GM12878 (cell line): ENCODE measurements at regions not wholly inside any gene's neighbourhood (a gene's known extent, or its start where the extent isn't known, plus 50 kb on each side); places are given as distances from the start of the nearest gene placed in this dataset.

Experiments used
- ATAC-seq: fragments of 200-7000 bp; cut with Tn5 transposase; 3 replicates; pipeline ENCODE4 v1.9.1; 2020; ENCODE audit warnings: mild to moderate bottlenecking, moderate library complexity
- BruUV-seq: library from RNA; stranded (reverse); fragments of 400-500 nt; replicated peaks from 2 replicates; lab custom pipeline; 2021; lab: Mats Ljungman, UMichigan
- CTCF ChIA-PET: fragments of 300-600 bp; sonication (Branson Sonifier 250); formaldehyde crosslinking; extraction: SDS; loops from one replicate; lab custom pipeline; 2021; ENCODE audit warnings: inconsistent platforms; lab: Yijun Ruan, JAX
- POLR2A ChIA-PET: fragments of 350-600 bp; formaldehyde crosslinking; extraction: SDS; loops from one replicate; lab custom pipeline; 2021; ENCODE audit warnings: inconsistent platforms; lab: Charles Lee
- RAD21 ChIA-PET: fragments of 300-600 bp; sonication (Branson Sonifier 250); formaldehyde crosslinking; loops from one replicate; lab custom pipeline; 2023; ENCODE audit warnings: antibody characterized with exemption; ENCODE audit not compliant: unreplicated experiment; lab: Charles Lee
- SMC1A ChIA-PET: fragments of 300-600 bp; sonication (Branson Sonifier 250); formaldehyde crosslinking; loops from one replicate; lab custom pipeline; 2023; ENCODE audit not compliant: unreplicated experiment, uncharacterized antibody; lab: Charles Lee
- DNase-seq: peaks from one replicate; pipeline ENCODE4 v3.0.0-alpha.2; 2011; ENCODE audit warnings: low read depth, low spot score
- FAIRE-seq: peaks from 3 replicates; lab custom pipeline; 2011; peaks lifted over from hg19 to GRCh38; lab: Jason Lieb, UNC
- H2AFZ ChIP-seq: 2 replicates; pipeline ENCODE4 v1.6.0; 2011; ENCODE audit warnings: low read depth, low read length, control low read depth; ENCODE audit not compliant: control insufficient read depth
- H3K27ac ChIP-seq: 2 replicates; pipeline ENCODE4 v1.5.1; 2011; ENCODE audit warnings: control low read depth; ENCODE audit not compliant: control insufficient read depth, insufficient read depth
- H3K27me3 ChIP-seq, 2 experiments: replicated peaks in 1 of 2; 2 replicates each; pipeline versions ENCODE4 v1.6.0 to v1.6.1; 2011; ENCODE audit warnings: low read length in 1 of 2; ENCODE audit not compliant: control insufficient read depth in 2 of 2, insufficient read depth in 2 of 2
- H3K36me3 ChIP-seq, 2 experiments: 2 replicates each; pipeline ENCODE4 v1.5.1; 2011; ENCODE audit warnings: low read length in 1 of 2; ENCODE audit not compliant: control insufficient read depth in 2 of 2, insufficient read depth in 2 of 2
- H3K4me1 ChIP-seq: 2 replicates; pipeline ENCODE4 v1.6.1; 2011; ENCODE audit warnings: mild to moderate bottlenecking, low read length, moderate library complexity, mixed read lengths; ENCODE audit not compliant: control insufficient read depth, insufficient read depth
- H3K4me2 ChIP-seq: 2 replicates; pipeline ENCODE4 v1.6.0; 2011; ENCODE audit warnings: control low read depth; ENCODE audit not compliant: control insufficient read depth, insufficient read depth
- H3K4me3 ChIP-seq: fragments of 200-600 bp; sonication (generic); 2 replicates; pipeline ENCODE4 v1.5.1; 2016
- H3K79me2 ChIP-seq: 2 replicates; pipeline ENCODE4 v1.6.0; 2011; ENCODE audit warnings: low read length; ENCODE audit not compliant: control insufficient read depth, insufficient read depth
- H3K9ac ChIP-seq: 2 replicates; pipeline ENCODE4 v1.8.0; 2011; ENCODE audit warnings: low read length, control low read depth, mixed read lengths; ENCODE audit not compliant: control insufficient read depth, insufficient read depth
- H3K9me3 ChIP-seq: replicated peaks from 3 replicates; pipeline ENCODE4 v1.5.1; 2011; ENCODE audit warnings: mild to moderate bottlenecking, low read length; ENCODE audit not compliant: control insufficient read depth, insufficient read depth
- H4K20me1 ChIP-seq: 2 replicates; pipeline ENCODE4 v1.6.0; 2011; ENCODE audit not compliant: control insufficient read depth, insufficient read depth
- ATF7 ChIP-seq: fragments of 450-650 bp; IDR thresholded peaks from 2 replicates; pipeline ENCODE4 v1.6.1; 2016; ENCODE audit warnings: low read depth, mild to moderate bottlenecking
- GATAD2B ChIP-seq: fragments of 450-650 bp; conservative IDR thresholded peaks from 2 replicates; pipeline ENCODE4 v1.6.1; 2017; ENCODE audit warnings: low read depth, mild to moderate bottlenecking, moderate library complexity
- HDGF ChIP-seq: fragments of 450-650 bp; IDR thresholded peaks from 2 replicates; pipeline ENCODE4 v1.6.1; 2016; ENCODE audit warnings: antibody characterized with exemption
- KDM1A ChIP-seq: fragments of 200-600 bp; sonication (generic); IDR thresholded peaks from 2 replicates; pipeline ENCODE4 v1.6.1; 2016; ENCODE audit warnings: borderline replicate concordance
- MAX ChIP-seq: IDR thresholded peaks from 2 replicates; pipeline ENCODE4 v1.6.1; 2012; ENCODE audit warnings: low read depth, low read length, improper control_type of control experiment
- POU2F2 ChIP-seq: IDR thresholded peaks from 3 replicates; pipeline ENCODE4 v1.6.1; 2011; ENCODE audit warnings: low read depth, mild to moderate bottlenecking, low read length, borderline replicate concordance
- SIN3A ChIP-seq: IDR thresholded peaks from 2 replicates; pipeline ENCODE4 v1.6.1; 2012; ENCODE audit warnings: low read depth, low read length, improper control_type of control experiment
- SPI1 ChIP-seq: IDR thresholded peaks from 2 replicates; pipeline ENCODE4 v1.6.1; 2011; ENCODE audit warnings: low read depth, mild to moderate bottlenecking, low read length, moderate library complexity, borderline replicate concordance; ENCODE audit not compliant: insufficient read depth
- SREBF2 ChIP-seq: IDR thresholded peaks from 2 replicates; pipeline ENCODE4 v1.6.1; 2012; ENCODE audit warnings: mild to moderate bottlenecking, low read length
- TBL1XR1 ChIP-seq: IDR thresholded peaks from 2 replicates; pipeline ENCODE4 v1.6.1; 2012; ENCODE audit warnings: low read depth, low read length, improper control_type of control experiment
- ZBTB11 ChIP-seq: fragments of 450-650 bp; formaldehyde crosslinking; IDR thresholded peaks from 2 replicates; pipeline ENCODE4 v1.5.0; 2022; ENCODE audit warnings: mild to moderate bottlenecking, missing genetic modification characterization
- WGBS: methylation state at CpG from one replicate; pipeline ENCODE4 v1.1.6; 2016; ENCODE audit warnings: low lambda C conversion rate; ENCODE audit not compliant: insufficient replicate concordance, insufficient coverage; ENCODE audit errors: missing lambda C conversion rate; 5-methylcytosine and 5-hydroxymethylcytosine counted together
- in situ Hi-C: fragments of 300-500 bp; cut with MboI; formaldehyde crosslinking; loops from 9 replicates; pipeline ENCODE4 v1.14.3; 2018; ENCODE audit warnings: mixed read lengths
- intact Hi-C: fragments of 100-400 bp; cut with micrococcal nuclease; formaldehyde crosslinking; loops from one replicate; pipeline ENCODE4 v1.14.2; 2022; ENCODE audit not compliant: unreplicated experiment
- TF ChIP-seq, protein P1 (sequence below): fragments of 450-650 bp; IDR thresholded peaks from 2 replicates; pipeline ENCODE4 v1.6.1; 2017; ENCODE audit warnings: antibody characterized with exemption, mild to moderate bottlenecking, moderate library complexity
- TF ChIP-seq, protein P2 (sequence below): fragments of 450-650 bp; IDR thresholded peaks from 2 replicates; pipeline ENCODE4 v1.6.1; 2017; ENCODE audit warnings: mild to moderate bottlenecking, moderate library complexity

DNA sequence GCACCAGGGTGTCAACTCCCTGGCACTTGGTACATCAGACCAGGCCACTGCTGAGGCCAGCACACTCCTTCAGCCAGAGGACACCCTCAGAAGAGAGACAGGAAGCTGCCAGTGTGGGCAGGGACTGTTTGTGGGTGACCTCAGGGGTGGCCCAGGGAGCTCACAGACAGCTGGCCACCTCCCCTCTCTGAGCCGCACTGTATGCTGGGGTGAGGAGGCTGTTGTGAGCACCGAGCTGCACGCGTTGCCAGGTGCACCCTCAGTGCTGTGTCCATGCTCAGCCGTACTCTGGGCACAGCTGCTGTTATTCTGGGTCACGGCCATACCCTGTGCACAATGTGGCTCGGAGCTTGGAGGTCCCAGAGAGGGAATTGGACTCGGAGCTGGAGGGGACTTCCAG lies 61.5 kb upstream of the NANOS1 start (continued):
- TF ChIP-seq, protein P1, sequence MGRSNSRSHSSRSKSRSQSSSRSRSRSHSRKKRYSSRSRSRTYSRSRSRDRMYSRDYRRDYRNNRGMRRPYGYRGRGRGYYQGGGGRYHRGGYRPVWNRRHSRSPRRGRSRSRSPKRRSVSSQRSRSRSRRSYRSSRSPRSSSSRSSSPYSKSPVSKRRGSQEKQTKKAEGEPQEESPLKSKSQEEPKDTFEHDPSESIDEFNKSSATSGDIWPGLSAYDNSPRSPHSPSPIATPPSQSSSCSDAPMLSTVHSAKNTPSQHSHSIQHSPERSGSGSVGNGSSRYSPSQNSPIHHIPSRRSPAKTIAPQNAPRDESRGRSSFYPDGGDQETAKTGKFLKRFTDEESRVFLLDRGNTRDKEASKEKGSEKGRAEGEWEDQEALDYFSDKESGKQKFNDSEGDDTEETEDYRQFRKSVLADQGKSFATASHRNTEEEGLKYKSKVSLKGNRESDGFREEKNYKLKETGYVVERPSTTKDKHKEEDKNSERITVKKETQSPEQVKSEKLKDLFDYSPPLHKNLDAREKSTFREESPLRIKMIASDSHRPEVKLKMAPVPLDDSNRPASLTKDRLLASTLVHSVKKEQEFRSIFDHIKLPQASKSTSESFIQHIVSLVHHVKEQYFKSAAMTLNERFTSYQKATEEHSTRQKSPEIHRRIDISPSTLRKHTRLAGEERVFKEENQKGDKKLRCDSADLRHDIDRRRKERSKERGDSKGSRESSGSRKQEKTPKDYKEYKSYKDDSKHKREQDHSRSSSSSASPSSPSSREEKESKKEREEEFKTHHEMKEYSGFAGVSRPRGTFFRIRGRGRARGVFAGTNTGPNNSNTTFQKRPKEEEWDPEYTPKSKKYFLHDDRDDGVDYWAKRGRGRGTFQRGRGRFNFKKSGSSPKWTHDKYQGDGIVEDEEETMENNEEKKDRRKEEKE = no peak

DNA sequence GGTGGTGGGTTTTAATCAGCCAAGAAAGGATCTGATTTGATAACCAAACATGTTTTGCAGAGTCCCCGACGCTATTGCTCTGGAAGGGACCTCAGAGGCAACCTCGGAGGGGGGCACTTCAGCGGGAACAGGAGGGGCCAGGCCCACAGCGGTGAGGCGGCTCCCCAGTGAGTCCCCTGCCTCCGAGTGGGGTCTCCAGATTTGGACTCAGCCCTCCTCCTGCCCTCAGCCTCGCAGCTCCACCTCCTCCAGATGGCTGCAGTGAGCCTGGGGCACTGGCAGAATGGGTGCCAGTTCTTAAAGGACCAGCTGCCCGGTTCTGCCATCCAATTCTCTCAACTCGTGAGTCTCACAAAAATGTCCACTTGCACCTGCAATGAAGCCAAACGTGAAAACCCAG lies 61.0 kb upstream of the NANOS1 start:
- 36% methylated on average over 11 of the region's 11 CpGs for WGBS
- Histone ChIP-seq H2AFZ (no peak overlapping the region), H4K20me1 (no peaks in the 10 kb centered on the region), H3K36me3 (no peaks in the 10 kb centered on the region), H3K4me3 (no peak overlapping the region), H3K4me2 (no peak overlapping the region), H3K79me2 (no peaks in the 10 kb centered on the region), H3K4me1 (no peaks in the 10 kb centered on the region), H3K27ac (no peak overlapping the region), H3K9me3 (no peaks in the 10 kb centered on the region; the same call in 2 of the 3 replicates), H3K27me3 (peaks cover 0 to 3% of the 10 kb centered on the region in 2 experiments; a peak in 2 of 4 replicates), H3K9ac (no peak overlapping the region)
- BruUV-seq = no TSS peak
- ChIA-PET SMC1A (no interaction called here), CTCF (no interaction called here), POLR2A (no interaction called here), RAD21 (interaction anchor here (1.1 kb wide), 1 partner anchor 230 kb away, joined by 3 read pairs; no protein-coding TSS in a partner anchor)
- in situ Hi-C loops (no loop called here), intact Hi-C loops (no loop called here)
- FAIRE-seq (no peak), ATAC-seq (no peak), DNase-seq (no peak)
- TF ChIP-seq HDGF (no peak), ATF7 (no peak), SIN3A (no peak), SPI1 (no peak), SREBF2 (no peak), MAX (no peak), GATAD2B (no peak), TBL1XR1 (no peak), KDM1A (no peak), ZBTB11 (no peak), POU2F2 (no peak)
- TF ChIP-seq, protein P2, sequence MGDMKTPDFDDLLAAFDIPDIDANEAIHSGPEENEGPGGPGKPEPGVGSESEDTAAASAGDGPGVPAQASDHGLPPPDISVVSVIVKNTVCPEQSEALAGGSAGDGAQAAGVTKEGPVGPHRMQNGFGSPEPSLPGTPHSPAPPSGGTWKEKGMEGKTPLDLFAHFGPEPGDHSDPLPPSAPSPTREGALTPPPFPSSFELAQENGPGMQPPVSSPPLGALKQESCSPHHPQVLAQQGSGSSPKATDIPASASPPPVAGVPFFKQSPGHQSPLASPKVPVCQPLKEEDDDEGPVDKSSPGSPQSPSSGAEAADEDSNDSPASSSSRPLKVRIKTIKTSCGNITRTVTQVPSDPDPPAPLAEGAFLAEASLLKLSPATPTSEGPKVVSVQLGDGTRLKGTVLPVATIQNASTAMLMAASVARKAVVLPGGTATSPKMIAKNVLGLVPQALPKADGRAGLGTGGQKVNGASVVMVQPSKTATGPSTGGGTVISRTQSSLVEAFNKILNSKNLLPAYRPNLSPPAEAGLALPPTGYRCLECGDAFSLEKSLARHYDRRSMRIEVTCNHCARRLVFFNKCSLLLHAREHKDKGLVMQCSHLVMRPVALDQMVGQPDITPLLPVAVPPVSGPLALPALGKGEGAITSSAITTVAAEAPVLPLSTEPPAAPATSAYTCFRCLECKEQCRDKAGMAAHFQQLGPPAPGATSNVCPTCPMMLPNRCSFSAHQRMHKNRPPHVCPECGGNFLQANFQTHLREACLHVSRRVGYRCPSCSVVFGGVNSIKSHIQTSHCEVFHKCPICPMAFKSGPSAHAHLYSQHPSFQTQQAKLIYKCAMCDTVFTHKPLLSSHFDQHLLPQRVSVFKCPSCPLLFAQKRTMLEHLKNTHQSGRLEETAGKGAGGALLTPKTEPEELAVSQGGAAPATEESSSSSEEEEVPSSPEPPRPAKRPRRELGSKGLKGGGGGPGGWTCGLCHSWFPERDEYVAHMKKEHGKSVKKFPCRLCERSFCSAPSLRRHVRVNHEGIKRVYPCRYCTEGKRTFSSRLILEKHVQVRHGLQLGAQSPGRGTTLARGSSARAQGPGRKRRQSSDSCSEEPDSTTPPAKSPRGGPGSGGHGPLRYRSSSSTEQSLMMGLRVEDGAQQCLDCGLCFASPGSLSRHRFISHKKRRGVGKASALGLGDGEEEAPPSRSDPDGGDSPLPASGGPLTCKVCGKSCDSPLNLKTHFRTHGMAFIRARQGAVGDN = no peak
